DOHH2 (cell line): ENCODE measurements at regions not wholly inside any gene's neighbourhood (a gene's known extent, or its start where the extent isn't known, plus 50 kb on each side); places are given as distances from the start of the nearest gene placed in this dataset.

Experiments
- EZH2phosphoT487 ChIP-seq: fragments of 200-600 bp; sonication (generic); IDR thresholded peaks from 2 replicates; pipeline ENCODE4 v1.6.1; 2017; ENCODE audit warnings: borderline replicate concordance, mild to moderate bottlenecking, antibody characterized with exemption, low read length, moderate library complexity, mixed read lengths
- TF ChIP-seq, protein P1 (sequence below): fragments of 200-600 bp; sonication (generic); IDR thresholded peaks from one replicate; pipeline ENCODE4 v1.5.1; 2014; ENCODE audit warnings: antibody characterized with exemption, mild to moderate bottlenecking, low read depth, low read length; ENCODE audit not compliant: poor library complexity, severe bottlenecking

DNA sequence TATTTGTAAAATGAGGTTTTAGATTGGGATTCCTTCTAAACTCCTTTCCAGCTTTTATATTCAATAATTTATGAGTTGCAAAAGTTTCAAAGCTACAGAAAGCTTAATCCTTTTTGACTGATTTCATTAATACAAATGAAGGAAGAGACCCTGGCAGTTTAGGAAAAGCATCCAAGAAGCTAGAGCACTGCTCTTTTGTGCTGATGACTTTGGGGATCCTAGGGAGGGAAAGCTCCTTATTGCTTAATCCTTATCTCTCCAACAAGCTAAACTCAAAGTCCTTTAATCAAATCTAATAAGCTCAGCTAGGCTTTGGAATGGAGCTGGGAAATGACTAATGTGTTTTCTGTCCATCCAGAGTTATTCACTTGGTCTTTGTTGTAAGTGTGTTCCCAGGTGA lies 285.4 kb downstream of the ACTR3B start:
- TF ChIP-seq, protein P1, sequence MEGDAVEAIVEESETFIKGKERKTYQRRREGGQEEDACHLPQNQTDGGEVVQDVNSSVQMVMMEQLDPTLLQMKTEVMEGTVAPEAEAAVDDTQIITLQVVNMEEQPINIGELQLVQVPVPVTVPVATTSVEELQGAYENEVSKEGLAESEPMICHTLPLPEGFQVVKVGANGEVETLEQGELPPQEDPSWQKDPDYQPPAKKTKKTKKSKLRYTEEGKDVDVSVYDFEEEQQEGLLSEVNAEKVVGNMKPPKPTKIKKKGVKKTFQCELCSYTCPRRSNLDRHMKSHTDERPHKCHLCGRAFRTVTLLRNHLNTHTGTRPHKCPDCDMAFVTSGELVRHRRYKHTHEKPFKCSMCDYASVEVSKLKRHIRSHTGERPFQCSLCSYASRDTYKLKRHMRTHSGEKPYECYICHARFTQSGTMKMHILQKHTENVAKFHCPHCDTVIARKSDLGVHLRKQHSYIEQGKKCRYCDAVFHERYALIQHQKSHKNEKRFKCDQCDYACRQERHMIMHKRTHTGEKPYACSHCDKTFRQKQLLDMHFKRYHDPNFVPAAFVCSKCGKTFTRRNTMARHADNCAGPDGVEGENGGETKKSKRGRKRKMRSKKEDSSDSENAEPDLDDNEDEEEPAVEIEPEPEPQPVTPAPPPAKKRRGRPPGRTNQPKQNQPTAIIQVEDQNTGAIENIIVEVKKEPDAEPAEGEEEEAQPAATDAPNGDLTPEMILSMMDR, result no peak
- no peak for TF ChIP-seq EZH2phosphoT487
